ENCODE measurements at regions not wholly inside any gene's neighbourhood (a gene's known extent, or its start where the extent isn't known, plus 50 kb on each side); places are given as distances from the start of the nearest gene placed in this dataset.

DNA sequence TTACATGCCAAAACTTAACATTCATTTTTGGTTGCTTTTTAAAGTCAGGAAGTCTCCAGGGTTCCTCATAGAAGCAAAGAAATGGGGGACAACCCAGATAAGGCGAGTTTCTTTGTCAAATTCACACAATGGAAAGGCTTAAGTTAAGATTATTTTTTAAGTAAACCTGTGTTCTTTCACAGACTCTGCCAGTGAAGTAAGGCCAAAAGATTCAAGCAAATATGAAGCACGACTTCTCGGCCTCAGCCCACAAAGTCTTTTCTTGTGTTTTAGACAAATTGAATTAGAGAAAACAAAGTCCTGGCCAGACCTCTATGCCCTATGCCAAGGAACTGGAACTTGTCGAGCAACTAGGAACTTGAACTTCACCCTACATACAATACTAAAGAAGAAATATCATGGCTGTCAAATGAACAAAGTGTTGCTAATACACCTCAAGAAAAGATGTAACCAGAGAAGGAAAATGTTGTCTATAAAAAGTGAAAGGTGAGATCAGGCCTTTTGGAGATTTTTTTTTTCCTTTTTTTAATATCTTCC lies 540.0 kb upstream of the JARID2 start:
- Histone ChIP-seq H3K4me1 (peaks cover 4 to 55% (median 24%) of the 10 kb centered on the region in 9 donors), H3K36me3 (no peaks in the 10 kb centered on the region), H3K27me3 (no peaks in the 10 kb centered on the region), H3K27ac (peak overlapping the region in 9 of 10 donors; percentile 24 to 90 (median 76)), H3K4me3 (no peak overlapping the region), H3K9me3 (peaks cover 0 to 7% (median 0%) of the 10 kb centered on the region in 11 donors)
- ATAC-seq: peak in 7 of 8 donors; percentile 4 to 30 (median 14)
- intact Hi-C loops (cut with DNase I): loop anchor here in 3 of 10 donors (5.0 to 10.0 kb wide), 6 partner anchors 69 to 769 kb away; partner anchors contain the start of gene JARID2 (in 2 of the 3)
- TF ChIP-seq, protein P1, sequence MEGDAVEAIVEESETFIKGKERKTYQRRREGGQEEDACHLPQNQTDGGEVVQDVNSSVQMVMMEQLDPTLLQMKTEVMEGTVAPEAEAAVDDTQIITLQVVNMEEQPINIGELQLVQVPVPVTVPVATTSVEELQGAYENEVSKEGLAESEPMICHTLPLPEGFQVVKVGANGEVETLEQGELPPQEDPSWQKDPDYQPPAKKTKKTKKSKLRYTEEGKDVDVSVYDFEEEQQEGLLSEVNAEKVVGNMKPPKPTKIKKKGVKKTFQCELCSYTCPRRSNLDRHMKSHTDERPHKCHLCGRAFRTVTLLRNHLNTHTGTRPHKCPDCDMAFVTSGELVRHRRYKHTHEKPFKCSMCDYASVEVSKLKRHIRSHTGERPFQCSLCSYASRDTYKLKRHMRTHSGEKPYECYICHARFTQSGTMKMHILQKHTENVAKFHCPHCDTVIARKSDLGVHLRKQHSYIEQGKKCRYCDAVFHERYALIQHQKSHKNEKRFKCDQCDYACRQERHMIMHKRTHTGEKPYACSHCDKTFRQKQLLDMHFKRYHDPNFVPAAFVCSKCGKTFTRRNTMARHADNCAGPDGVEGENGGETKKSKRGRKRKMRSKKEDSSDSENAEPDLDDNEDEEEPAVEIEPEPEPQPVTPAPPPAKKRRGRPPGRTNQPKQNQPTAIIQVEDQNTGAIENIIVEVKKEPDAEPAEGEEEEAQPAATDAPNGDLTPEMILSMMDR (IDR thresholded peaks at IDR 0.05): no peak
- WGBS, 2 donors: 40 to 52% methylated on average over 4 of the region's 4 CpGs
- DNase-seq: peak in 1 of 2 donors; percentile 25

DNA sequence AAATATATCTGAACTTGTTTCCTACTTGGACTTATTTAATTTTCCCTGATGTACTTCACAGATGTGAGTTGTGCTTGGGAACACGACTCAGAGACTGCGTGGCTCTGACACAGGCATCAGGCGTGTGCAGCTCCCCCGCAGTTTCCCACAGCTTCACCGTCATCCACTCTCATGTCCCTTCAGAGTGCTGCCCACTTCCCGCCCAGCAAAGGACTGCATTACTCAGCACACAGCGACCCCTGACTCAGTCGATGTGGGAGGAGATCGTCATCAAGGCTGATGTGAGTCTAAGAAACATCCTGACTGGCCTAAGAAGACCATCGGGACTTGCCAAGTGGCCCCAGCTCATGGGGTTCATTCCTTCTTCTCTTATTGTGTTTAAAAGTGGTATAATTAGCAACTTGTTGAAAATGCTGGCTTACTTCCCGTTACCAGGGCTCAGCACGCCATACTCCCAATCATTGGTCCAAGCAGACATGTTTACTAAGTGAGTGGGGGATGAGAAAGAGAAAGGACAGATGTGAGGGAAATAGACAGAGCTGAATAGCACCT lies 539.4 kb upstream of the JARID2 start:
- ATAC-seq (peak; percentile 90 to 98 (median 97)), DNase-seq (peak; percentile 55 to 93)
- Histone ChIP-seq H3K27ac (peak overlapping the region; percentile 24 to 90 (median 74)), H3K9me3 (peaks cover 0 to 7% (median 0%) of the 10 kb centered on the region in 11 donors), H3K36me3 (no peaks in the 10 kb centered on the region), H3K27me3 (no peaks in the 10 kb centered on the region), H3K4me3 (no peak overlapping the region), H3K4me1 (peaks cover 4 to 59% (median 24%) of the 10 kb centered on the region in 9 donors)
- intact Hi-C loops (cut with DNase I): loop anchor here in 3 of 10 donors (5.0 to 10.0 kb wide), 6 partner anchors 69 to 768 kb away; partner anchors contain the start of gene JARID2 (in 2 of the 3)
- TF ChIP-seq, protein P1 (IDR thresholded peaks at IDR 0.05): peak in 3 of 9 donors; percentile 7 to 18 (median 13)
- 37 to 50% methylated on average over 12 of the region's 12 CpGs for WGBS, 2 donors

DNA sequence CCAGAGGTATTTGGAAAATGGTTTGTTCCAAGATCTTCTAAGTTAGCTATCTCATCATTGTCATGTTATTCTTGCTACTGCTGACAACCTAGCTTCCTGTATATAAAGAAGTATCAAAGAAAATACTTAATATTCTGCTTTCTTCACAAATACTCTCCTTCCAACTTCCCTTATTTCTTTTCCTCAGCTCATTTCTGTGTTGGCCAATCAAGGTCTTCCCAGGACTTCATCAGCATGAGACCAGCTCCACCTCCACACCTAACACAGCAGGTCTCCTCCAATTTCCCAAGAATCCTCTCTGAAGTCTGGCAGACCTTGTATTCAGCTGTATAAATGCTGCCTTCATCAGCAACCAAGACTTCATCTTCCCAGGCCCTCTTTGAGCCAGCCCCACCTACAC lies 538.6 kb upstream of the JARID2 start:
- TF ChIP-seq, protein P1 (IDR thresholded peaks at IDR 0.05): no peak
- DNase-seq (no peak), ATAC-seq (no peak)
- Histone ChIP-seq H3K27me3 (no peaks in the 10 kb centered on the region), H3K36me3 (no peaks in the 10 kb centered on the region), H3K9me3 (peaks cover 0 to 7% (median 0%) of the 10 kb centered on the region in 11 donors), H3K4me1 (peaks cover 4 to 52% (median 24%) of the 10 kb centered on the region in 9 donors), H3K27ac (peak overlapping the region in 8 of 10 donors; percentile 24 to 90 (median 78)), H3K4me3 (no peak overlapping the region)
- intact Hi-C loops (cut with DNase I): loop anchor here in 3 of 10 donors (5.0 to 10.0 kb wide), 6 partner anchors 70 to 768 kb away; partner anchors contain the start of gene JARID2 (in 2 of the 3)

DNA sequence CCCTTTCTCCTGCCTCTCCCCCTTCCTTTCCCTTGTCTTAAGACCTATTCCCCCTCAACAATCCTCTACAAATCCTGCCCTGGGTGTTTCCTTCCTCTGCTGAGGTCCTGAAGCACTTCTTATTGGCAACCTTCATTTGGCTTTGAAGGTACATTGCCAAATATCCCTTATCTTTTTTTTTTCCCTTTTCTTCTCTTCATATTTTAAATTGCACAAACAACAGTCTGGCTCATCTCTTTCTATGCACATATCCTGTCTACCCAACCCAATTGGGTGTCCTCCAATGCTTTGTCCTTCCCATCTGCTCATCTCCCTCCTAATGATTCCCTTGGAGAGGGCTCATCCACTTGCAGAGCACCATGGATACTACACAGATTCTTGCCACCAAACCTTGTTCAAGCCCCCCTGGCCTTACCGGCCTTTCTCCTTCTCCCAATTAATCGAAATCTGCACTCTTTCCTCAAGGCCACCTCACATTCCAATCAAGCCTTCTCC lies 537.9 kb upstream of the JARID2 start:
- H3K27ac ChIP-seq: peak overlapping the region in 6 of 10 donors; percentile 61 to 90 (median 80)
- ATAC-seq (no peak), DNase-seq (no peak)
- no peaks in the 10 kb centered on the region for H3K27me3 ChIP-seq
- H3K36me3 ChIP-seq: no peaks in the 10 kb centered on the region
- intact Hi-C loops (cut with DNase I): loop anchor here in 3 of 10 donors (5.0 to 10.0 kb wide), 6 partner anchors 71 to 767 kb away; partner anchors contain the start of gene JARID2 (in 2 of the 3)
- H3K4me3 ChIP-seq: no peak overlapping the region
- H3K9me3 ChIP-seq: peaks cover 0 to 7% (median 0%) of the 10 kb centered on the region in 11 donors
- TF ChIP-seq, protein P1 (IDR thresholded peaks at IDR 0.05): no peak
- peaks cover 4 to 57% (median 31%) of the 10 kb centered on the region in 9 donors for H3K4me1 ChIP-seq
- 97% methylated on average over 2 of the region's 2 CpGs for WGBS, 2 donors
